HUDEP-2 (cell line): ENCODE measurements at regions not wholly inside any gene's neighbourhood (a gene's known extent, or its start where the extent isn't known, plus 50 kb on each side); places are given as distances from the start of the nearest gene placed in this dataset.

Source experiments
- DNase-seq, 76 experiments: peaks; one replicate each; lab custom pipeline; 2025; ENCODE audit not compliant: unreplicated experiment in 76 of 76; lab: John Stamatoyannopoulos, UW

- no peak for DNase-seq
These were observed 239.7 kb upstream of the AGA start for GRCh38 chr4:177681902-177682301.

- no peak for DNase-seq
These were observed 244.9 kb upstream of the AGA start for GRCh38 chr4:177687117-177687516.

- DNase-seq, result no peak
These were observed 250.7 kb upstream of the AGA start for GRCh38 chr4:177692907-177693306.

GRCh38 chr4:177696438-177696966 is 254.3 kb upstream of the AGA start:
- DNase-seq, result no peak

- no peak for DNase-seq
These were observed 257.4 kb upstream of the AGA start for GRCh38 chr4:177699365-177700213.

- DNase-seq, result no peak
These were observed 264.7 kb upstream of the AGA start for GRCh38 chr4:177706916-177707315.

- DNase-seq, result no peak
These were observed 271.2 kb upstream of the AGA start for GRCh38 chr4:177713454-177713853.

- no peak for DNase-seq
These were observed 275.2 kb upstream of the AGA start for GRCh38 chr4:177717407-177717806.

GRCh38 chr4:177718514-177718913 is 276.3 kb upstream of the AGA start:
- no peak for DNase-seq

GRCh38 chr4:177726111-177726510 is 283.9 kb upstream of the AGA start:
- DNase-seq, result no peak

GRCh38 chr4:177728361-177729152 is 286.3 kb upstream of the AGA start:
- DNase-seq, result no peak

- no peak for DNase-seq
These were observed 287.4 kb upstream of the AGA start for GRCh38 chr4:177729681-177730080.

- DNase-seq, result no peak
These were observed 295.2 kb upstream of the AGA start for GRCh38 chr4:177737387-177737940.

GRCh38 chr4:177740563-177740962 is 298.3 kb upstream of the AGA start:
- no peak for DNase-seq

- no peak for DNase-seq
These were observed 317.5 kb upstream of the AGA start for GRCh38 chr4:177759729-177760128.

GRCh38 chr4:177761692-177762091 is 319.5 kb upstream of the AGA start:
- DNase-seq, result no peak

GRCh38 chr4:177769155-177769554 is 326.9 kb upstream of the AGA start:
- no peak for DNase-seq

- no peak for DNase-seq
These were observed 328.5 kb upstream of the AGA start for GRCh38 chr4:177770776-177771175.

- DNase-seq, result no peak
These were observed 329.4 kb upstream of the AGA start for GRCh38 chr4:177771645-177772044.

GRCh38 chr4:177778623-177779022 is 336.4 kb upstream of the AGA start:
- no peak for DNase-seq

- no peak for DNase-seq
These were observed 342.8 kb upstream of the AGA start for GRCh38 chr4:177785000-177785399.
